Naive thymus-derived CD4-positive, alpha-beta T cell (primary cell): ENCODE measurements at regions not wholly inside any gene's neighbourhood (a gene's known extent, or its start where the extent isn't known, plus 50 kb on each side); places are given as distances from the start of the nearest gene placed in this dataset.

Source experiments
- ATAC-seq: fragments of 150-1000 bp; cut with Tn5 transposase; 2 replicates; pipeline ENCODE4 v1.10.0; 2021; ENCODE audit warnings: mild to moderate bottlenecking, moderate library complexity
- CTCF ChIA-PET: fragments of 350-600 bp; sonication (Branson Sonifier 250); formaldehyde crosslinking; loops from one replicate; lab custom pipeline; 2021; ENCODE audit warnings: antibody characterized with exemption; lab: Charles Lee
- POLR2A ChIA-PET: fragments of 350-600 bp; sonication (Branson Sonifier 250); formaldehyde crosslinking; loops from one replicate; lab custom pipeline; 2021; ENCODE audit warnings: antibody characterized with exemption, inconsistent platforms; lab: Charles Lee
- DNase-seq, 9 donors: peaks; one replicate each; pipeline versions ENCODE4 v3.0.0 to v3.0.0-alpha.2; 2020 to 2022; ENCODE audit warnings: mixed read lengths in 1 of 9
- H3K27ac ChIP-seq: one replicate; pipeline ENCODE4 v1.7.0; 2013; ENCODE audit warnings: mild to moderate bottlenecking, low read depth, low read length, moderate library complexity
- H3K27me3 ChIP-seq, 2 donors: one replicate each; pipeline ENCODE4 v1.7.0; 2013; ENCODE audit warnings: low read length in 2 of 2, mild to moderate bottlenecking in 2 of 2, moderate library complexity in 2 of 2; ENCODE audit not compliant: control insufficient read depth in 2 of 2, insufficient read depth in 2 of 2
- H3K36me3 ChIP-seq, 3 experiments: 1 replicate in 2 of 3; 2 replicates in 1 of 3; pipeline ENCODE4 v1.7.0; 2013; ENCODE audit warnings: low read length in 3 of 3, mild to moderate bottlenecking in 3 of 3, moderate library complexity in 1 of 3; ENCODE audit not compliant: insufficient read depth in 3 of 3, control insufficient read depth in 2 of 3
- H3K4me1 ChIP-seq, 2 donors: one replicate each; pipeline ENCODE4 v1.7.0; 2013; ENCODE audit warnings: low read length in 2 of 2, mild to moderate bottlenecking in 2 of 2, moderate library complexity in 1 of 2; ENCODE audit not compliant: control insufficient read depth in 2 of 2, insufficient read depth in 2 of 2
- H3K4me3 ChIP-seq: 2 replicates; pipeline ENCODE4 v1.7.0; 2013; ENCODE audit warnings: mild to moderate bottlenecking, low read length
- H3K9me3 ChIP-seq, 3 experiments: 1 replicate in 2 of 3; 2 replicates in 1 of 3; pipeline ENCODE4 v1.7.0; 2013; ENCODE audit warnings: low read length in 3 of 3; ENCODE audit not compliant: control insufficient read depth in 2 of 3
- H3K27ac Mint-ChIP-seq, 9 donors: one replicate each; pipeline ENCODE4 v1.8.0; 2020 to 2022; ENCODE audit warnings: mixed read lengths in 9 of 9, mild to moderate bottlenecking in 8 of 9, moderate library complexity in 5 of 9, inconsistent platforms in 2 of 9
- H3K27me3 Mint-ChIP-seq, 5 donors: one replicate each; pipeline ENCODE4 v1.8.0; 2021 to 2022; ENCODE audit warnings: mixed read lengths in 5 of 5, mild to moderate bottlenecking in 1 of 5
- H3K36me3 Mint-ChIP-seq, 5 donors: one replicate each; pipeline ENCODE4 v1.8.0; 2020 to 2022; ENCODE audit warnings: mixed read lengths in 5 of 5, mild to moderate bottlenecking in 3 of 5, inconsistent platforms in 1 of 5
- H3K4me1 Mint-ChIP-seq, 7 donors: one replicate each; pipeline ENCODE4 v1.8.0; 2020 to 2022; ENCODE audit warnings: mixed read lengths in 7 of 7, mild to moderate bottlenecking in 3 of 7, inconsistent platforms in 1 of 7
- H3K4me3 Mint-ChIP-seq, 10 donors: one replicate each; pipeline ENCODE4 v1.8.0; 2020 to 2022; ENCODE audit warnings: mild to moderate bottlenecking in 10 of 10, mixed read lengths in 10 of 10, moderate library complexity in 6 of 10, inconsistent platforms in 2 of 10
- H3K9me3 Mint-ChIP-seq, 11 donors: one replicate each; pipeline ENCODE4 v1.8.0; 2020 to 2022; ENCODE audit warnings: mixed read lengths in 11 of 11, mild to moderate bottlenecking in 4 of 11, inconsistent platforms in 1 of 11, moderate library complexity in 1 of 11
- intact Hi-C, 2 donors: fragments of 100-400 bp; cut with micrococcal nuclease; formaldehyde crosslinking; loops; one replicate each; pipeline ENCODE4 v1.15.1; 2023

DNA sequence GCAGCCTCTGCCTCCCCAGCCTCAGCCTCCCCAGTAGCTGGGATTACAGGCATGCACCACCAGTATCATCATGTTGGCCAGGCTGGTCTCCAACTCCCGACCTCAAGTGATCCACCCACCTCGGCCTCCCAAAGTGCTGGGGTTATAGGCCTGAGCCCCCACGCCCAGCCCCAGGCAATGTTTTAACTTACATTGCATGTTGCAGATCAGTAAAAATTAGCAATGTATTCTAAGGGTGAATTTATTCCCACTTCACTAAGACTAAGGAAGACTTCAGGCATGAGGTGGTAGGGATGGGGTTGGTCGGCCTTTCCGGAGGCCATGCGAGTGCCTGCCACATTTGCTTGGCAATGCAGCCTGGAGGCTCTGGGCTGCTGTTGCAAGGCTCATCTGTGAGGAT is 66.8 kb upstream of the JDP2 start:
- Mint-ChIP-seq H3K27ac (no peak overlapping the region), H3K36me3 (no peaks in the 10 kb centered on the region), H3K27me3 (peaks cover 0 to 32% (median 0%) of the 10 kb centered on the region in 5 donors), H3K4me1 (peaks cover 0 to 19% (median 5%) of the 10 kb centered on the region in 7 donors), H3K9me3 (peaks cover 0 to 1% (median 0%) of the 10 kb centered on the region in 11 donors), H3K4me3 (no peak overlapping the region)
- H3K9me3 ChIP-seq, result no peaks in the 10 kb centered on the region
- no peaks in the 10 kb centered on the region for H3K36me3 ChIP-seq
- H3K4me1 ChIP-seq, result no peaks in the 10 kb centered on the region
- ATAC-seq (no peak), DNase-seq (no peak)
- H3K27me3 ChIP-seq, result no peaks in the 10 kb centered on the region
- no peak overlapping the region for H3K4me3 ChIP-seq
- ChIA-PET CTCF (no interaction called here), POLR2A (no interaction called here)
- H3K27ac ChIP-seq, result no peak overlapping the region
- intact Hi-C loops, result no loop called here

DNA sequence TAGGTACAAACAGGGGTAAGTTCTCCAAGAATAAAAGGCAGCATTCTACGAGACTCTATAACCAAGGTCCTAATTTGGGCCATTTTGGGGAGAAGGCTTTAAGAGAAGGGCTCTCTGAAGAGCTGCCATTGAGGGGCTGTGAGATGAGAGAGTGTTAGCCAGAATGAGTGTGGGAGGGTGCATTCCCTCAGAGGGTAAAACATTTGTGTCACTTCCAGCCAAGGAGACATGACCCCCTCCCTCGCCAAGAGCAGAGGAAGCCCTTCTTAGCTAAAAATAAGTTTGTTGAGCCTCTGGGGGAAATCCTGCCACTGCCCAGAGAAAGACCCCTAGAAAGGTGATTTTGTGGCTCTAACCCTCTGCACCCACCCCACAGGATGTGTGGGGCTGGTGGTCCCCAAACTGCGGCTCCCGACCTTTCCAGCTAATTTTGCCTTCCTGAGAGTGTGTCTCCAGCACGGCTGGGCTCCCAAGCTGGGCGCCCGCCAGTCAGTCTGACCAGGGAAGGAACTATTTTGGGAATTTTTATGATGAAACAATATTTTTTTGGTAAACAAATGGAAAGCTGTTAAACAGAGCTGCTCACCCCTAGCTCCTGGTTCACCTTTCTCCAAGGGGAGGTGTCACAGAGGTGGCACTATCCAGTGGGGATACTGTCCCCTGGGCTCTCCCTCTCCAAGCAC is 65.9 kb upstream of the JDP2 start:
- POLR2A ChIA-PET, result no interaction called here
- peaks cover 0 to 1% (median 0%) of the 10 kb centered on the region in 11 donors for H3K9me3 Mint-ChIP-seq
- Histone ChIP-seq H3K27me3 (no peaks in the 10 kb centered on the region), H3K4me1 (no peaks in the 10 kb centered on the region), H3K36me3 (no peaks in the 10 kb centered on the region), H3K27ac (no peak overlapping the region), H3K9me3 (no peaks in the 10 kb centered on the region), H3K4me3 (no peak overlapping the region)
- no peaks in the 10 kb centered on the region for H3K36me3 Mint-ChIP-seq
- peaks cover 0 to 32% (median 0%) of the 10 kb centered on the region in 5 donors for H3K27me3 Mint-ChIP-seq
- H3K27ac Mint-ChIP-seq, result no peak overlapping the region
- no peak overlapping the region for H3K4me3 Mint-ChIP-seq
- intact Hi-C loops, result no loop called here
- CTCF ChIA-PET, result interaction anchor here (0.8 kb wide), 1 partner anchor 231 kb away, joined by 4 read pairs; no protein-coding TSS in a partner anchor
- DNase-seq (no peak), ATAC-seq (no peak)
- peaks cover 0 to 19% (median 4%) of the 10 kb centered on the region in 7 donors for H3K4me1 Mint-ChIP-seq

DNA sequence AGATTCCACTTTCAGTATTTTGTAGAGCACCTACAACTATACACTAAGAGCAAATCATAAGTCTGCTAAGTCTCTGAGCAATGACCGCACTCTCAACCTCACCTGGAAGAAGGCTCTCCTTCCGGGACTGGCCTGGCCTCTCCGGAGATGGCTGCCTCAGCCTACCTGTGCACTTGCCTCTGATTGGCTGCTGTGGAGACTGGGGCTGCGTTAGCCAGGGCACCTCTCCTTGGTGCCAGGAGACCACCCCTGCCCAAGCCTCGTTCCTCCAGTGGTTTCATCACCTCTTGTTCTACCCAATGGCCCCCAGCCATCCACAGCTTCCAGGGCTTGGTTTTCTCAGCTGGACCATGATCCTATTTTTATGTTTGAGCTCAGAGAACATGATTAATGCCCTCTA is 64.7 kb upstream of the JDP2 start:
- ATAC-seq (no peak), DNase-seq (no peak)
- H3K4me1 ChIP-seq, result no peaks in the 10 kb centered on the region
- intact Hi-C loops, result no loop called here
- Mint-ChIP-seq H3K27ac (no peak overlapping the region), H3K4me1 (peaks cover 0 to 19% (median 4%) of the 10 kb centered on the region in 7 donors), H3K36me3 (no peaks in the 10 kb centered on the region), H3K27me3 (peaks cover 0 to 34% (median 0%) of the 10 kb centered on the region in 5 donors), H3K9me3 (peaks cover 0 to 3% (median 0%) of the 10 kb centered on the region in 11 donors), H3K4me3 (no peak overlapping the region)
- ChIA-PET POLR2A (interaction anchor here (0.6 kb wide), 1 partner anchor 133 kb away, joined by 3 read pairs; no protein-coding TSS in a partner anchor), CTCF (no interaction called here)
- no peaks in the 10 kb centered on the region for H3K27me3 ChIP-seq
- no peaks in the 10 kb centered on the region for H3K9me3 ChIP-seq
- no peak overlapping the region for H3K27ac ChIP-seq
- H3K4me3 ChIP-seq, result no peak overlapping the region
- H3K36me3 ChIP-seq, result no peaks in the 10 kb centered on the region

DNA sequence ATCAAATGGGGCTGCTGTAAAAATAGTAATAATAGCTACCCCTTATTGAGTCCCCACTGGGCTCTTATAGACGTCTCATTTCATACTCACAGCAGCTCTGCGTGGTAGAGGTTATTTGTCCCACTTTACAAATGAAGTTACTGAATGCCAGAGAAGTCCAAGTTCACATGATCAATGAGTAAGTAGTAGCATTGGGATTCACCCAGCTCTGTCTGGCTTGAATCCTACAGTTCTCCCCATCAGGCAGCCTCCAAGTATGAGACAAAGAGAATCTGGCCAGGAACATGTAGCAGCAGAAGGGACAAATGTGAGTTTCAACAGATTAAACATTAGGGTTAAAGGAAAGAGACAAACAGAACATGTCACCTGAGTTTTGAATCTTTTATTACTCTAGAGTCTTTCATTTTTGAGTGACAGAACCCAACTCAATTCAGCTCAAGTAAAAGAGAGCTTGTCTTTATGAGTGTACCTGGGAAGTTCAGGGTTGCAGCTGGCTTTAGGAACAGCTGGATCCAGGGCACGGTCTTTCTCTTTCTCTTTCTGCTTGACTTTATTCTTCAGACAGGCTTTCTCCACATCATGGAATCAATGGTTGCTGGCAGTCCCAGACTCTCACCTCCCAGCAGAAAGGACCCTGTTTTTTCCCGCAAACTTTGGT is 64.1 kb upstream of the JDP2 start:
- Mint-ChIP-seq H3K4me3 (peak overlapping the region in 5 of 10 donors; percentile 25 to 64 (median 46)), H3K27me3 (peaks cover 0 to 34% (median 0%) of the 10 kb centered on the region in 5 donors), H3K9me3 (peaks cover 0 to 4% (median 1%) of the 10 kb centered on the region in 11 donors), H3K27ac (peak overlapping the region in 2 of 9 donors; percentile 0 to 30), H3K36me3 (peaks cover 0 to 2% (median 1%) of the 10 kb centered on the region in 5 donors), H3K4me1 (peaks cover 0 to 19% (median 4%) of the 10 kb centered on the region in 7 donors)
- Histone ChIP-seq H3K27ac (no peak overlapping the region), H3K36me3 (no peaks in the 10 kb centered on the region), H3K27me3 (no peaks in the 10 kb centered on the region), H3K4me3 (no peak overlapping the region), H3K4me1 (no peaks in the 10 kb centered on the region), H3K9me3 (no peaks in the 10 kb centered on the region)
- no peak for DNase-seq
- no peak for ATAC-seq
- CTCF ChIA-PET, result no interaction called here
- POLR2A ChIA-PET, result interaction anchor here (0.6 kb wide), 2 partner anchors 134 to 227 kb away, joined by 3 read pairs; no protein-coding TSS in a partner anchor
- intact Hi-C loops, result no loop called here

DNA sequence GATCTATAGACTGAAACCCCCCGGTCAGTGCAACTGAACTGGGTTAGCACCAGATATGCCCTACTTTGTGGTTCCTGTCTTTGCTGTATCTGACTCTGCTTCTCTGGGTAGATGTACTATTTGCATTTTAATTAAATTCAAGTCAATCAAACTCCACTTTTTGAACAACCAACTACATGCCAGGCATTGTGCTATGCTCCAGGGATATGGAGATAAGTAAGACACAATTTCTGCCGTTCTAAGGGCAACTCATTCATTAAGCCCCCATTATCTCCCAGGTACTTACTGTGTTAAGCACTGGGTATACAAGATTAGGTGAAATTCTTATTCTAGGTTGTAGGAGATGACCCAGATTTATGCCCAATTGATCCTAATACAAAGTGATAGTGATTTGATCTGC is 62.7 kb upstream of the JDP2 start:
- no peak for DNase-seq
- no peaks in the 10 kb centered on the region for H3K27me3 ChIP-seq
- H3K9me3 ChIP-seq, result no peaks in the 10 kb centered on the region
- H3K4me1 Mint-ChIP-seq, result peaks cover 0 to 19% (median 4%) of the 10 kb centered on the region in 7 donors
- ChIA-PET POLR2A (no interaction called here), CTCF (no interaction called here)
- H3K27ac Mint-ChIP-seq, result no peak overlapping the region
- H3K27ac ChIP-seq, result no peak overlapping the region
- intact Hi-C loops, result no loop called here
- H3K4me3 Mint-ChIP-seq, result no peak overlapping the region
- peaks cover 0 to 30% (median 0%) of the 10 kb centered on the region in 5 donors for H3K27me3 Mint-ChIP-seq
- H3K4me3 ChIP-seq, result no peak overlapping the region
- H3K36me3 Mint-ChIP-seq, result peaks cover 0 to 4% (median 3%) of the 10 kb centered on the region in 5 donors
- ATAC-seq, result no peak
- H3K36me3 ChIP-seq, result no peaks in the 10 kb centered on the region
- no peaks in the 10 kb centered on the region for H3K4me1 ChIP-seq
- peaks cover 0 to 7% (median 3%) of the 10 kb centered on the region in 11 donors for H3K9me3 Mint-ChIP-seq

DNA sequence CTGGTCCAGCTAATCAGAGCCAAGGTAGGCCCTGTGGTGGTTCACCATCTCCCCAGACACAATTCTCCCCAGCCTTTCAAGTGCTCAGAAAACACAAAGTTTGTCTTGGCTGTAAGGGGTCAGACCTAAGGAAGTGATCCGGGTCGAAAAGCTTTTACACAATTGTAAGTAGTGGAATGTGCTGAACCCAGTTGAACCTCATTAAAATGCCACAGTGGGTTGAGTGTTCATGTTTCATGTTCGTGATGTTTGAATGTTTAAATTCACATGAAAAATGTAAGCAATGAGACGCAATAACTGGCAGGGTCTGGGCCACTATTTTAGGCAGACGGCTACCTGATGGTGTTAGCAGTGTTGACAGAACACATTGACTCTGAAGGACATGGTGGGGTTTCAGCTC is 60.9 kb upstream of the JDP2 start:
- DNase-seq (no peak), ATAC-seq (no peak)
- H3K27ac ChIP-seq, result no peak overlapping the region
- Mint-ChIP-seq H3K4me1 (peaks cover 0 to 19% (median 4%) of the 10 kb centered on the region in 7 donors), H3K27ac (no peak overlapping the region), H3K36me3 (peaks cover 0 to 4% (median 3%) of the 10 kb centered on the region in 5 donors), H3K4me3 (no peak overlapping the region), H3K9me3 (peaks cover 0 to 7% (median 3%) of the 10 kb centered on the region in 11 donors), H3K27me3 (peaks cover 0 to 29% (median 1%) of the 10 kb centered on the region in 5 donors)
- no peaks in the 10 kb centered on the region for H3K9me3 ChIP-seq
- ChIA-PET POLR2A (interaction anchor here (0.6 kb wide), 1 partner anchor 573 kb away, joined by 4 read pairs; no protein-coding TSS in a partner anchor), CTCF (no interaction called here)
- no peaks in the 10 kb centered on the region for H3K27me3 ChIP-seq
- no peak overlapping the region for H3K4me3 ChIP-seq
- intact Hi-C loops, result no loop called here
- no peaks in the 10 kb centered on the region for H3K4me1 ChIP-seq
- no peaks in the 10 kb centered on the region for H3K36me3 ChIP-seq
